GM13977 (cell line): ENCODE measurements at regions not wholly inside any gene's neighbourhood (a gene's known extent, or its start where the extent isn't known, plus 50 kb on each side); places are given as distances from the start of the nearest gene placed in this dataset.
"Not testable (repeated sequence)": the region's sequence is repeated elsewhere in the genome, so short reads cannot be mapped to it uniquely, and the experiment has no call there.

Experiments
- DNase-seq: peaks from one replicate; pipeline ENCODE4 v3.0.0; 2012; ENCODE audit warnings: low spot score
- in situ Hi-C: fragments of 300-500 bp; cut with MboI; formaldehyde crosslinking; loops from one replicate; pipeline ENCODE4 v1.12.0; 2022; ENCODE audit warnings: low sequenced_read_pairs, low pct_unique_long_range_greater_than_20kb, mixed read lengths, inconsistent platforms; ENCODE audit not compliant: unreplicated experiment
- TF ChIP-seq, protein P1 (sequence below): IDR thresholded peaks from 2 replicates; pipeline ENCODE4 v1.5.1; 2012; ENCODE audit warnings: mild to moderate bottlenecking, control low read depth; ENCODE audit not compliant: insufficient read depth; ENCODE audit errors: extremely low read depth, missing control alignments

DNA sequence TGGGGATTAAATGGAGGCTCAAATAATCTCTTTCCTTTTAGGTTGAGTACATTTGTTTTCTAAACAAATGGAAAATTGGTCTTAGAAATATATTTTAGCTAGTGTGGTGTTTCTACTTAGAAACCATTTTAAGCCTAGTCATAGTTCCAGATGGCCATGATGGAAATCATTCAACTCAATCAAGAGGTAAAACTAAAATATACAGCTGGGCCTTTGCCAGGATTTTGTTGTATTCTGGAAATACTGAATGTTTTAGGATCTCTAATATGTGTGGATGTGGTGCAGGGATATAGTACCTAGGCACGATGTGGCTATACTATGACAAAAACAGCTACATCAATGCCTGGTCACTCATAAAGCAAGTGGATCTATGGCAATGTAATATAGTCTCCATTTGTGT lies 146.0 kb upstream of the BANK1 start:
- in situ Hi-C loops: no loop called here
- DNase-seq: no peak
- TF ChIP-seq, protein P1, sequence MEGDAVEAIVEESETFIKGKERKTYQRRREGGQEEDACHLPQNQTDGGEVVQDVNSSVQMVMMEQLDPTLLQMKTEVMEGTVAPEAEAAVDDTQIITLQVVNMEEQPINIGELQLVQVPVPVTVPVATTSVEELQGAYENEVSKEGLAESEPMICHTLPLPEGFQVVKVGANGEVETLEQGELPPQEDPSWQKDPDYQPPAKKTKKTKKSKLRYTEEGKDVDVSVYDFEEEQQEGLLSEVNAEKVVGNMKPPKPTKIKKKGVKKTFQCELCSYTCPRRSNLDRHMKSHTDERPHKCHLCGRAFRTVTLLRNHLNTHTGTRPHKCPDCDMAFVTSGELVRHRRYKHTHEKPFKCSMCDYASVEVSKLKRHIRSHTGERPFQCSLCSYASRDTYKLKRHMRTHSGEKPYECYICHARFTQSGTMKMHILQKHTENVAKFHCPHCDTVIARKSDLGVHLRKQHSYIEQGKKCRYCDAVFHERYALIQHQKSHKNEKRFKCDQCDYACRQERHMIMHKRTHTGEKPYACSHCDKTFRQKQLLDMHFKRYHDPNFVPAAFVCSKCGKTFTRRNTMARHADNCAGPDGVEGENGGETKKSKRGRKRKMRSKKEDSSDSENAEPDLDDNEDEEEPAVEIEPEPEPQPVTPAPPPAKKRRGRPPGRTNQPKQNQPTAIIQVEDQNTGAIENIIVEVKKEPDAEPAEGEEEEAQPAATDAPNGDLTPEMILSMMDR: no peak

DNA sequence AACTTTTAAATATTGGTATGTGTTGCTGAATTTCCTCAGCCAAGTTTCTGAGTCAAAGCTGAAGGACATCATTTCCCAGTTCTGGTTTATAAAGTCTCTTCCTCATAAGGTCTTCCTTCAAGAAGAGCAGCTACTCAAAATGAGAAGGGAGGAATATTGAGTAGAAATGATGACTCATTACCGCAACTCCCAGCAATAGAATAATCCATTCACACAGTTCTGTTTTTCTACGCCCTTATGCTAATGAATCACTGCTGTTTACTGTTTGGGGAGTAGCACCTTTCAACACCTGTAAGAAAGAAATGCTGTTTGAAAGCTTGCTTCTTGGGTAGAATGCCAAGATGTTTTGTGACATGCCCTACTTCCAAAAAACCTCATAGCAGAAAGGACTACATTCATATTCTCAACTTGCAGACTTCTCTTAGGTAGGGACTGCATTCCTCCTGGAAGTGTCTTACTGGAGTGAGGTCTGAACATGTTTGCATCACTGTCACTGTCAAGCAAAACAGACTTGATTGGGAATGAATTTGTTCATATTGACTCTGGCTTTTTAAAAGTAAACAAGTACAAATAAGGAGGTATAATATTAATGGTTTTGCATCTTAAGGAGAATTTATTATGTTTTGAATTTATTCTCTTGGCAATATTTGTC lies 147.2 kb upstream of the BANK1 start:
- TF ChIP-seq, protein P1: no peak
- in situ Hi-C loops: no loop called here
- DNase-seq: no peak

DNA sequence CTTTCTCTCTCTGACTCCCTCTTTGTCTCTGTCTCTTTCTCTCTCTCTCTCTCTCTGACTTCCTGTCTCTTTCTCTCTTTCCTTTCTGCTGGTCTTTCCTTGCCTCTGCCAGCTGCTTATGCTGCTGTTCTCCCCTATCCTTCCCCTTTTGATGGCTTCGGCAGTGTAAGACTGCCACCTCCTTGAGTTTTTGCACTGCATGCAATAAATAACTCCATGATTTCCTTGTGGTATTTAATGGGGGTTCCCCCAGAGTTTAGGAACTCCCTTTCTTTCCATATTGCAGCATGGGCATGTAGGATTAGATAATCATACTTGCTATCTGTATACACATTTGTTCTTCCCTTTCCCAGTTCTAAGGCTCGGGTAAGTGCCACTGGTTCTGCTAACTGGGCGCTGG lies 157.8 kb upstream of the BANK1 start:
- in situ Hi-C loops, DNase-seq: not testable (repeated sequence)

DNA sequence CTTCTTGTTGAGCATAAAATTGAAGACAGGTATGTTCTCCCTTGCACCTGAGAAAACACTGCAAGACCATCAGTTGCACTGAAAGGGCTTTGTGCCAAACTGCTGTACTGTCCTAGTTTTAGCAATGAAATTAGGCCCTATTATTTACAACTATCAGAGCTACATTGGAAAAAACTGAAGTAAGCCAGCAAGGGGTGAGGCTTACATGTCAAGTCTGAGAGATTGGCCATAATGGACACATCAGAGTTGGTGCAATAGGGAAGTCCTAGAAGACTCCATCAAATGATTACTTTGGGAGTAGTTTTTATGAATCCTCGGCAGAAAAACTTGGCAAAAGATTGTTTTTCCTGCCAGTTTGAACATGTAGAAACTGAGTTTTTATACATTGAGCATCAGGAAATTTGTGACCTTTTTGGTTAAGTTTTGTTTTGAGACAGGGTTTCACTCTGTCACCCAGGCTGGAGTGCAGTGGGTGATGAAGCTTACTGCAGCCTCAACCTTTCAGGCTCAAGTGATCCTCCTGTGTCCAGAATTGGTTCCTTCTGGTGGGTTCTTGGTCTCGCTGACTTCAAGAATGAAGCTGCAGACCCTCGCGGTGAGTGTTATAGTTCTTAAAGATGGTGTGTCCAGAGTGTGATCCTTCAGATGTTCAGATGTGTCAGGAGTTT lies 160.1 kb upstream of the BANK1 start:
- TF ChIP-seq, protein P1: no peak
- in situ Hi-C loops: no loop called here
- DNase-seq: no peak

DNA sequence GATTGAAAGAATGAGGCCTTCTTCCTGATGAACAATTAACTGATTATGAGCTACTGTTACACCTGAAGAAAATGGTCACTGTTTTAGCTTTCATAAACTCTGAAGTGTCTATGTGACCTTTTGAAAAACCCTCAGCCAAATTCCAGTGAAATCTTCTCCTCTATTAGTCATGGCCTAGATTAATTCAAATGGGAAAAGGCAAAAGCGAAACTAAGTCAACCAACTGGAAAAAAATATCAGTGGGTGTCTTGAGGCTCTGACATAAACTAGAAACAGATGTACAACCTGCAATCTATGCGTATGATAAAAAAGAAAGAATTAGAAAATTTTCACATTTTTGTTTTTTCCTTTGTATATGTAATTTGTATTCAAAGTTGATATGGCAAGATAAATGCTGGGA lies 169.4 kb upstream of the BANK1 start:
- no peak for DNase-seq
- in situ Hi-C loops: no loop called here
- TF ChIP-seq, protein P1: no peak

DNA sequence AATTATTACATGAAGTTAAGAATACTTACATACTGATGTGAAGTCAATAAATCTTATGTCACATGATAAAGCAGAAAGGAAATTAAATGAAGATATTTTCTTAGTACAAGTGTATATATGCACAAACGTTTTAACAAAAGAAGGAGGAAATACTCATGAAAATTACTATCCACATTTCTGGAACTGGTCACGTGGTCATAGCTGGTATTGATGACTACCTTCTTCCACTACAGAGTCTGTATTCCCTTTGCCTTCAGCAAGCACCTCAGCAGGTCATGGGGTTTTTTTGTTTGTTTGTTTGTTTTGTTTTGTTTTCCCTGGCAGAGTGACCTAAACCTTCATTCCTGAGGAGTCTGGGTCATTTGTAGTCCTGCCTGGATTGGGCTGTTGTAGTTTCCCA lies 174.9 kb upstream of the BANK1 start:
- in situ Hi-C loops: no loop called here
- DNase-seq: no peak
- TF ChIP-seq, protein P1: no peak

DNA sequence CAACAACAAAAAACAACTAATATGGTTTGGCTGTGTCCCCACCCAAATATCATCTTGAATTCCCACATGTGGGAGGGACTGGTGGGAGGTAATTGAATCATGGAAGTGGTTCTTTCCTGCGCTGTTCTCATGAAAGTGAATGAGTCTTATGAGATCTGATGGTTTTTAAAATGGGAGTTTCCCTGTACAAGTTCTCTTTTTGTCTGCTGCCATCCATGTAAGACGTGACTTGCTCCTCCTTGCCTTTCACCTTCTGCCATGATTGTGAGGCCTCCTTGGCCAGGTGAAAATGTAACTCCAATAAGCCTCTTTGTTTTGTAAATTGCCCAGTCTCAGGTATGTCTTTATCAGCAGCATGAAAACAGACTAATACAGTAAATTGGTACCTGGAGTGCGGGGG lies 183.5 kb upstream of the BANK1 start:
- DNase-seq, in situ Hi-C loops: not testable (repeated sequence)
